ENCODE measurements at regions not wholly inside any gene's neighbourhood (a gene's known extent, or its start where the extent isn't known, plus 50 kb on each side); places are given as distances from the start of the nearest gene placed in this dataset.

DNA sequence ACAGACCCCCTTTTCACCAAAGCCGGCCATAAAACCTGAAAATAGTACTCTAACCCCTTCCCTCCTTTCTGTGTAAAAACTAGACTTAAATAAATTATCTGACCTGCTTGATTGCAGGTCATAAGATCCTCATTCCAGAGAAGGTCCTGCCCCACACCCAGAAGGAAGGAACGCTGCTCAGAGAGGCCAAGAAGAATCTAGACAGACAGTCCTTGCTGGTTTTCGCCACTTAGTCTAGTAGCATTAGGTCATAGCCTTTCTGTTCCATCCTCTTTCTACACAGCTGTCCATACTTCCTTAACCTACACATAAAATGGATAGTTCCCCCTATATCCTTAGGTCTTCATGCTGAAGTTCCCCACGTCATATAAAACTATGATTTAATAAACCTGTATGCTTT, 83.7 kb upstream of the IGF1 start:
- TF ChIP-seq, protein P1, sequence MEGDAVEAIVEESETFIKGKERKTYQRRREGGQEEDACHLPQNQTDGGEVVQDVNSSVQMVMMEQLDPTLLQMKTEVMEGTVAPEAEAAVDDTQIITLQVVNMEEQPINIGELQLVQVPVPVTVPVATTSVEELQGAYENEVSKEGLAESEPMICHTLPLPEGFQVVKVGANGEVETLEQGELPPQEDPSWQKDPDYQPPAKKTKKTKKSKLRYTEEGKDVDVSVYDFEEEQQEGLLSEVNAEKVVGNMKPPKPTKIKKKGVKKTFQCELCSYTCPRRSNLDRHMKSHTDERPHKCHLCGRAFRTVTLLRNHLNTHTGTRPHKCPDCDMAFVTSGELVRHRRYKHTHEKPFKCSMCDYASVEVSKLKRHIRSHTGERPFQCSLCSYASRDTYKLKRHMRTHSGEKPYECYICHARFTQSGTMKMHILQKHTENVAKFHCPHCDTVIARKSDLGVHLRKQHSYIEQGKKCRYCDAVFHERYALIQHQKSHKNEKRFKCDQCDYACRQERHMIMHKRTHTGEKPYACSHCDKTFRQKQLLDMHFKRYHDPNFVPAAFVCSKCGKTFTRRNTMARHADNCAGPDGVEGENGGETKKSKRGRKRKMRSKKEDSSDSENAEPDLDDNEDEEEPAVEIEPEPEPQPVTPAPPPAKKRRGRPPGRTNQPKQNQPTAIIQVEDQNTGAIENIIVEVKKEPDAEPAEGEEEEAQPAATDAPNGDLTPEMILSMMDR (IDR thresholded peaks at IDR 0.05): no peak
- TF ChIP-seq POLR2AphosphoS5 (IDR thresholded peaks at IDR 0.05) (no peak), EP300 (IDR thresholded peaks at IDR 0.05) (no peak), POLR2A (IDR thresholded peaks at IDR 0.05) (no peak)

Data from gastroesophageal sphincter (tissue), 3 donors.